SK-N-SH (cell line): ENCODE measurements at regions not wholly inside any gene's neighbourhood (a gene's known extent, or its start where the extent isn't known, plus 50 kb on each side); places are given as distances from the start of the nearest gene placed in this dataset.

Experiments
- CTCF ChIA-PET: fragments of 300-600, 350-600 bp; formaldehyde crosslinking; extraction: SDS; loops from one replicate; lab custom pipeline; 2021; lab: Yijun Ruan, JAX
- POLR2A ChIA-PET: fragments of 350-600 bp; sonication (Branson Sonifier 250); formaldehyde crosslinking; extraction: SDS; loops from one replicate; lab custom pipeline; 2020; ENCODE audit warnings: antibody characterized with exemption, inconsistent platforms; lab: Yijun Ruan, JAX
- DNase-seq: peaks from one replicate; pipeline ENCODE4 v3.0.0; 2012
- H2AFZ ChIP-seq: fragments of 200-600 bp; sonication (generic); 2 replicates; pipeline ENCODE4 v1.8.1; 2016; ENCODE audit warnings: antibody characterized with exemption, mild to moderate bottlenecking, low read depth
- H3F3A ChIP-seq: fragments of 200-600 bp; sonication (generic); replicated peaks from 2 replicates; pipeline ENCODE3; 2016; ENCODE audit warnings: antibody characterized with exemption, mild to moderate bottlenecking; ENCODE audit not compliant: insufficient read depth
- H3K27ac ChIP-seq, 2 experiments: fragments of 200-500 bp in 1 of 2; fragments of 200-600 bp in 1 of 2; sonication (Bioruptor generic) in 1 of 2; sonication (generic), shearing (Covaris generic) in 1 of 2; 2 replicates each; pipeline versions ENCODE4 v1.5.1 to v1.6.1; 2014 to 2016; ENCODE audit warnings: low read depth in 2 of 2, inconsistent platforms in 1 of 2, low read length in 1 of 2, mild to moderate bottlenecking in 1 of 2, mixed read lengths in 1 of 2
- H3K27me3 ChIP-seq: fragments of 200-600 bp; sonication (generic), shearing (Covaris generic); 2 replicates; pipeline ENCODE4 v1.6.1; 2016; ENCODE audit warnings: mixed run types; ENCODE audit not compliant: insufficient read depth
- H3K36me3 ChIP-seq, 2 experiments: fragments of 200-500 bp in 1 of 2; fragments of 200-600 bp in 1 of 2; sonication (Bioruptor generic) in 1 of 2; sonication (generic) in 1 of 2; replicated peaks in 1 of 2; 2 replicates each; pipeline versions ENCODE3 to v1.5.1; 2014 to 2016; ENCODE audit warnings: low read length in 1 of 2, mild to moderate bottlenecking in 1 of 2; ENCODE audit not compliant: insufficient read depth in 2 of 2, control insufficient read depth in 1 of 2
- H3K4me1 ChIP-seq, 2 experiments: fragments of 200-500 bp in 1 of 2; fragments of 200-600 bp in 1 of 2; sonication (Bioruptor generic) in 1 of 2; sonication (generic), shearing (Covaris generic) in 1 of 2; 2 replicates each; pipeline versions ENCODE4 v1.5.1 to v1.6.1; 2014 to 2016; ENCODE audit warnings: low read depth in 1 of 2, low read length in 1 of 2, mixed run types in 1 of 2; ENCODE audit not compliant: insufficient read depth in 2 of 2, control insufficient read depth in 1 of 2
- H3K4me2 ChIP-seq: fragments of 200-600 bp; sonication (generic), shearing (Covaris generic); 2 replicates; pipeline ENCODE4 v1.6.1; 2017; ENCODE audit warnings: mixed run types
- H3K4me3 ChIP-seq, 2 experiments: fragments of 200-500 bp in 1 of 2; fragments of 200-600 bp in 1 of 2; sonication (Bioruptor generic) in 1 of 2; sonication (generic), shearing (Covaris generic) in 1 of 2; 2 replicates each; pipeline versions ENCODE4 v1.5.1 to v1.8.1; 2014 to 2016; ENCODE audit warnings: low read depth in 2 of 2, inconsistent platforms in 1 of 2, low read length in 1 of 2, mild to moderate bottlenecking in 1 of 2, mixed read lengths in 1 of 2, moderate library complexity in 1 of 2
- H3K79me2 ChIP-seq: fragments of 200-600 bp; sonication (generic); 2 replicates; pipeline ENCODE4 v1.8.1; 2017; ENCODE audit warnings: mild to moderate bottlenecking; ENCODE audit not compliant: insufficient read depth
- H3K9ac ChIP-seq: fragments of 200-600 bp; sonication (generic); 2 replicates; pipeline ENCODE4 v1.6.1; 2017; ENCODE audit warnings: mixed run types
- H3K9me2 ChIP-seq: fragments of 200-600 bp; sonication (generic); 2 replicates; pipeline ENCODE4 v1.6.1; 2017; ENCODE audit warnings: mixed run types
- H3K9me3 ChIP-seq: fragments of 200-600 bp; sonication (generic); 2 replicates; pipeline ENCODE4 v1.6.1; 2017; ENCODE audit warnings: mixed run types, mild to moderate bottlenecking, moderate library complexity
- H4K20me1 ChIP-seq: fragments of 200-600 bp; sonication (generic); 2 replicates; pipeline ENCODE4 v1.6.1; 2017; ENCODE audit warnings: mild to moderate bottlenecking, mixed run types; ENCODE audit not compliant: insufficient read depth
- CHD2 ChIP-seq: fragments of 150-350 bp; IDR thresholded peaks from 2 replicates; pipeline ENCODE4 v1.6.1; 2018; ENCODE audit warnings: low read length; ENCODE audit not compliant: partially characterized antibody
- FOSL2 ChIP-seq: IDR thresholded peaks from 2 replicates; pipeline ENCODE4 v1.4.0; 2012; ENCODE audit warnings: low read depth, mild to moderate bottlenecking, moderate library complexity, borderline replicate concordance
- FOXJ3 ChIP-seq: sonication (generic); formaldehyde crosslinking; IDR thresholded peaks from 2 replicates; pipeline ENCODE4 v1.5.1; 2020; ENCODE audit warnings: mild to moderate bottlenecking, missing genetic modification reagents
- GABPA ChIP-seq: IDR thresholded peaks from 2 replicates; pipeline ENCODE4 v1.4.0; 2012; ENCODE audit warnings: low read depth, mild to moderate bottlenecking
- GATA2 ChIP-seq: sonication (generic); formaldehyde crosslinking; IDR thresholded peaks from 2 replicates; pipeline ENCODE4 v1.5.0; 2020; ENCODE audit warnings: mild to moderate bottlenecking, missing genetic modification reagents
- MEF2A ChIP-seq: IDR thresholded peaks from 2 replicates; pipeline ENCODE4 v1.4.0; 2012; ENCODE audit warnings: low read depth, borderline replicate concordance
- MXI1 ChIP-seq: IDR thresholded peaks from 2 replicates; pipeline ENCODE4 v1.6.1; 2012; ENCODE audit warnings: mild to moderate bottlenecking, low read depth, low read length, improper control_type of control experiment
- REST ChIP-seq: IDR thresholded peaks from 2 replicates; pipeline ENCODE4 v1.6.1; 2012; ENCODE audit warnings: mild to moderate bottlenecking, low read depth, low read length, moderate library complexity
- TAF1 ChIP-seq: IDR thresholded peaks from 2 replicates; pipeline ENCODE4 v1.6.1; 2012; ENCODE audit warnings: low read depth, mild to moderate bottlenecking, low read length, moderate library complexity, borderline replicate concordance
- TEAD4 ChIP-seq: IDR thresholded peaks from 2 replicates; pipeline ENCODE4 v1.4.0; 2012; ENCODE audit warnings: mild to moderate bottlenecking, borderline replicate concordance; ENCODE audit not compliant: insufficient read depth
- YY1 ChIP-seq: IDR thresholded peaks from 2 replicates; pipeline ENCODE4 v1.4.0; 2012; ENCODE audit warnings: low read depth, mild to moderate bottlenecking
- WGBS: methylation state at CpG from one replicate; pipeline ENCODE4 v1.1.6; 2017; ENCODE audit warnings: low lambda C conversion rate; 5-methylcytosine and 5-hydroxymethylcytosine counted together
- TF ChIP-seq, protein P1 (sequence below): fragments of 150-350 bp; IDR thresholded peaks from 2 replicates; pipeline ENCODE4 v1.6.1; 2017; ENCODE audit warnings: antibody characterized with exemption, low read length, low read depth, borderline replicate concordance
- TF ChIP-seq, protein P2 (sequence below): IDR thresholded peaks from 2 replicates; pipeline ENCODE4; 2012

GRCh38 chr5:82847562-82847961 lies 229.6 kb downstream of the TMEM167A start (continued):
- TF ChIP-seq TEAD4 = no peak
- TF ChIP-seq FOSL2 = no peak
- no peak for TF ChIP-seq GATA2 (CRISPR knock-in tag)
- TF ChIP-seq GABPA = no peak

DNA sequence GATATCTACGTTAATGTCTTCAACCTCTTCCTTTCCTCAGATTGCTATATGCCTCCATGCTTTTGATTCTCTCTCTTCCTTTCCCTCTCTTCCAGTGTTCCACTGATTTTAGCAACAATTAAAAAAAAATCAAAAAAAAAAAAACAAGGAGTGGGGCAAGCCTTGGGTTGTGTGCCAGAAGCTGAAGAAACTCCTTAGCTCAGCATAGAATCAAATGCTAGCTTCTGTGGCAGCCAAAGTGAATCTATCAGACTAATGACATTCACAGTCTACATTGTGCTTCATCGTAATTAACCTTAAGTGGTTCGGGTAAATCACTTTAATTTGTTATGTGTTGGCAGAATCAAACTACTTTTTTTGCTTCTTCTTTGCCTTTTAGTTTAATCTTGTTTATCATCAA lies 237.3 kb downstream of the TMEM167A start:
- H3K27me3 ChIP-seq = no peaks in the 10 kb centered on the region
- H3F3A ChIP-seq = no peaks in the 10 kb centered on the region
- no peaks in the 10 kb centered on the region for H3K9me3 ChIP-seq
- TF ChIP-seq, protein P1, sequence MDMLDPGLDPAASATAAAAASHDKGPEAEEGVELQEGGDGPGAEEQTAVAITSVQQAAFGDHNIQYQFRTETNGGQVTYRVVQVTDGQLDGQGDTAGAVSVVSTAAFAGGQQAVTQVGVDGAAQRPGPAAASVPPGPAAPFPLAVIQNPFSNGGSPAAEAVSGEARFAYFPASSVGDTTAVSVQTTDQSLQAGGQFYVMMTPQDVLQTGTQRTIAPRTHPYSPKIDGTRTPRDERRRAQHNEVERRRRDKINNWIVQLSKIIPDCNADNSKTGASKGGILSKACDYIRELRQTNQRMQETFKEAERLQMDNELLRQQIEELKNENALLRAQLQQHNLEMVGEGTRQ = no peak
- TF ChIP-seq, protein P2, sequence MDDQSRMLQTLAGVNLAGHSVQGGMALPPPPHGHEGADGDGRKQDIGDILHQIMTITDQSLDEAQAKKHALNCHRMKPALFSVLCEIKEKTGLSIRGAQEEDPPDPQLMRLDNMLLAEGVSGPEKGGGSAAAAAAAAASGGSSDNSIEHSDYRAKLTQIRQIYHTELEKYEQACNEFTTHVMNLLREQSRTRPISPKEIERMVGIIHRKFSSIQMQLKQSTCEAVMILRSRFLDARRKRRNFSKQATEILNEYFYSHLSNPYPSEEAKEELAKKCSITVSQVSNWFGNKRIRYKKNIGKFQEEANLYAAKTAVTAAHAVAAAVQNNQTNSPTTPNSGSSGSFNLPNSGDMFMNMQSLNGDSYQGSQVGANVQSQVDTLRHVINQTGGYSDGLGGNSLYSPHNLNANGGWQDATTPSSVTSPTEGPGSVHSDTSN = no peak
- H3K79me2 ChIP-seq = no peaks in the 10 kb centered on the region
- no peak overlapping the region for H3K9ac ChIP-seq
- H3K4me3 ChIP-seq = no peak overlapping the region
- H3K9me2 ChIP-seq = no peaks in the 10 kb centered on the region
- POLR2A ChIA-PET = no interaction called here
- H3K4me1 ChIP-seq = no peaks in the 10 kb centered on the region
- H2AFZ ChIP-seq = no peak overlapping the region
- H3K27ac ChIP-seq = no peak overlapping the region
- no peak for DNase-seq
- H4K20me1 ChIP-seq = no peaks in the 10 kb centered on the region
- no peak overlapping the region for H3K4me2 ChIP-seq
- H3K36me3 ChIP-seq = no peaks in the 10 kb centered on the region
- WGBS = 46% methylated on average over 3 of the region's 3 CpGs
- CTCF ChIA-PET = no interaction called here

DNA sequence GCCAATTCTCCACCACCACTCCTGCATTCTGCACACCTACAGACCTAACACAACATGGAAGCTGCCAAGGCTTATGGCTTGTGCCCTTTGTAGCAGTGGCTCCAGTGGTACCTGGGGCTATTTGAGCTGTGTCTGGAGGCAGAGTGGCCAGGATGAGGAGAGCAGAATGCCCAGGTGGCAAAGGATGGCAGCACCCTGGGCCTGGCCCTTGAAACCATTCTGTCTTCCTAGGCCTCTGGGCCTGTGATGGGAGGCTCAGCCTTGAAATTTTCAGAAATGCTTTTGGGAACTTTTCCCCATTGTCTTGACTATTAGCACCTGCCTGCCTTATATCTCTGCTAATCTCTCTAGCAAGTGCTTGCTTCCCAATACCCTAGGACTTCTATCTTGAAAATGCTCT lies 241.7 kb downstream of the TMEM167A start:
- Histone ChIP-seq H3F3A (no peaks in the 10 kb centered on the region), H3K4me3 (no peak overlapping the region), H3K36me3 (no peaks in the 10 kb centered on the region), H3K27ac (no peak overlapping the region), H4K20me1 (no peaks in the 10 kb centered on the region), H3K79me2 (no peaks in the 10 kb centered on the region), H3K4me1 (no peaks in the 10 kb centered on the region), H2AFZ (no peak overlapping the region), H3K9me2 (no peaks in the 10 kb centered on the region), H3K9me3 (no peaks in the 10 kb centered on the region), H3K9ac (no peak overlapping the region), H3K27me3 (no peaks in the 10 kb centered on the region), H3K4me2 (no peak overlapping the region)
- CTCF ChIA-PET = no interaction called here
- TF ChIP-seq MEF2A (no peak), TAF1 (no peak), YY1 (no peak), FOXJ3 (CRISPR knock-in tag) (no peak), FOSL2 (no peak), MXI1 (no peak), REST (no peak), CHD2 (no peak), GABPA (no peak)
- POLR2A ChIA-PET = no interaction called here
- no peak for DNase-seq
